ENCODE measurements at regions not wholly inside any gene's neighbourhood (a gene's known extent, or its start where the extent isn't known, plus 50 kb on each side); places are given as distances from the start of the nearest gene placed in this dataset.

DNA sequence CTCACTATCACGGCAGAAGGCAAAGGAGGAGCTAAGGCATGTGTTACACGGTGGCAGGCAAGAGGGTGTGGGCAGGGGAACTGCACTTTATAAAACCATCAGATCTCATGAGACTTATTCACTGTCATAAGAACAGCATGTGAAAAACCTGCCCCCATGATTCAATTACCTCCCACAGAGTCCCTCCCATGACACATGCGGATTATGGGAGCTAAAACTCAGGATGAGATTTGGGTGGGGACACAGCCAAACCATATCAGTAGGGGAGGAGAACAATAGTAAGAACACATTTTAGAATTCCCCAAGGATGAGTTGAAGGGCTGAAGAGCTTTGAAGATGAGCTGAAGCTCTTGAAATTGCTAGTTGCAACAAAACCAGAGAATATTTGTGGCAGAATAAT, 287.9 kb downstream of the SMARCA2 start:
- WGBS (ENCODE audit: insufficient coverage, insufficient replicate concordance, low lambda C conversion rate, missing lambda C conversion rate) = 83% methylated on average over 3 of the region's 3 CpGs
- Histone ChIP-seq H2AFZ (ENCODE audit: control insufficient read depth, low read depth, low read length) (no peak overlapping the region), H3K4me2 (ENCODE audit: control insufficient read depth, insufficient read depth) (no peak overlapping the region), H3K36me3 (ENCODE audit: control insufficient read depth in 2 of 2, insufficient read depth in 2 of 2, low read length in 1 of 2) (no peaks in the 10 kb centered on the region), H3K27me3 (replicated peaks in 1 of 2; ENCODE audit: control insufficient read depth in 2 of 2, insufficient read depth in 2 of 2, low read length in 1 of 2) (peaks cover 0 to 2% of the 10 kb centered on the region in 2 experiments; a peak in 1 of 4 replicates), H3K9me3 (replicated peaks; ENCODE audit: control insufficient read depth, insufficient read depth, low read length) (no peaks in the 10 kb centered on the region; the same call in 2 of the 3 replicates), H3K9ac (ENCODE audit: control insufficient read depth, insufficient read depth, low read length) (no peak overlapping the region), H3K4me1 (ENCODE audit: control insufficient read depth, insufficient read depth, low read length) (no peaks in the 10 kb centered on the region), H3K27ac (ENCODE audit: control insufficient read depth, insufficient read depth) (no peak overlapping the region), H4K20me1 (ENCODE audit: control insufficient read depth, insufficient read depth) (no peaks in the 10 kb centered on the region), H3K4me3 (no peak overlapping the region), H3K79me2 (ENCODE audit: control insufficient read depth, insufficient read depth, low read length) (no peaks in the 10 kb centered on the region)
- SMC1A ChIA-PET (ENCODE audit: uncharacterized antibody, unreplicated experiment) = no interaction called here
- RAD21 ChIA-PET (ENCODE audit: unreplicated experiment) = no interaction called here
- BruUV-seq (replicated peaks) = no TSS peak
- TF ChIP-seq JUND (IDR thresholded peaks at IDR 0.05; ENCODE audit: low read depth, low read length) (no peak), POLR2AphosphoS2 (IDR thresholded peaks at IDR 0.05; ENCODE audit: low read depth, low read length) (no peak), ZNF622 (IDR thresholded peaks at IDR 0.05) (no peak), ATF3 (IDR thresholded peaks at IDR 0.05; ENCODE audit: borderline replicate concordance, extremely low read depth, low read depth, low read length) (no peak), WRNIP1 (IDR thresholded peaks at IDR 0.05; ENCODE audit: borderline replicate concordance, low read depth, low read length) (no peak), SREBF2 (IDR thresholded peaks at IDR 0.05; ENCODE audit: low read length) (no peak), ZSCAN29 (IDR thresholded peaks at IDR 0.05) (no peak), CBFB (IDR thresholded peaks at IDR 0.05; ENCODE audit: low read depth) (no peak), BMI1 (IDR thresholded peaks at IDR 0.05; ENCODE audit: borderline replicate concordance) (no peak), MTA2 (IDR thresholded peaks at IDR 0.05; ENCODE audit: low read depth) (no peak)
- TF ChIP-seq, protein P1, sequence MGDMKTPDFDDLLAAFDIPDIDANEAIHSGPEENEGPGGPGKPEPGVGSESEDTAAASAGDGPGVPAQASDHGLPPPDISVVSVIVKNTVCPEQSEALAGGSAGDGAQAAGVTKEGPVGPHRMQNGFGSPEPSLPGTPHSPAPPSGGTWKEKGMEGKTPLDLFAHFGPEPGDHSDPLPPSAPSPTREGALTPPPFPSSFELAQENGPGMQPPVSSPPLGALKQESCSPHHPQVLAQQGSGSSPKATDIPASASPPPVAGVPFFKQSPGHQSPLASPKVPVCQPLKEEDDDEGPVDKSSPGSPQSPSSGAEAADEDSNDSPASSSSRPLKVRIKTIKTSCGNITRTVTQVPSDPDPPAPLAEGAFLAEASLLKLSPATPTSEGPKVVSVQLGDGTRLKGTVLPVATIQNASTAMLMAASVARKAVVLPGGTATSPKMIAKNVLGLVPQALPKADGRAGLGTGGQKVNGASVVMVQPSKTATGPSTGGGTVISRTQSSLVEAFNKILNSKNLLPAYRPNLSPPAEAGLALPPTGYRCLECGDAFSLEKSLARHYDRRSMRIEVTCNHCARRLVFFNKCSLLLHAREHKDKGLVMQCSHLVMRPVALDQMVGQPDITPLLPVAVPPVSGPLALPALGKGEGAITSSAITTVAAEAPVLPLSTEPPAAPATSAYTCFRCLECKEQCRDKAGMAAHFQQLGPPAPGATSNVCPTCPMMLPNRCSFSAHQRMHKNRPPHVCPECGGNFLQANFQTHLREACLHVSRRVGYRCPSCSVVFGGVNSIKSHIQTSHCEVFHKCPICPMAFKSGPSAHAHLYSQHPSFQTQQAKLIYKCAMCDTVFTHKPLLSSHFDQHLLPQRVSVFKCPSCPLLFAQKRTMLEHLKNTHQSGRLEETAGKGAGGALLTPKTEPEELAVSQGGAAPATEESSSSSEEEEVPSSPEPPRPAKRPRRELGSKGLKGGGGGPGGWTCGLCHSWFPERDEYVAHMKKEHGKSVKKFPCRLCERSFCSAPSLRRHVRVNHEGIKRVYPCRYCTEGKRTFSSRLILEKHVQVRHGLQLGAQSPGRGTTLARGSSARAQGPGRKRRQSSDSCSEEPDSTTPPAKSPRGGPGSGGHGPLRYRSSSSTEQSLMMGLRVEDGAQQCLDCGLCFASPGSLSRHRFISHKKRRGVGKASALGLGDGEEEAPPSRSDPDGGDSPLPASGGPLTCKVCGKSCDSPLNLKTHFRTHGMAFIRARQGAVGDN (IDR thresholded peaks at IDR 0.05) = no peak
- intact Hi-C loops (cut with micrococcal nuclease; ENCODE audit: unreplicated experiment) = no loop called here
- POLR2A ChIA-PET = no interaction called here
- CTCF ChIA-PET = no interaction called here
- FAIRE-seq = no peak
- no peak for ATAC-seq
- in situ Hi-C loops (cut with MboI) = no loop called here
- no peak for DNase-seq (ENCODE audit: low read depth, low spot score)
